Pulmonary artery endothelial cell (primary cell): ENCODE measurements at regions not wholly inside any gene's neighbourhood (a gene's known extent, or its start where the extent isn't known, plus 50 kb on each side); places are given as distances from the start of the nearest gene placed in this dataset.

ENCODE experiments used
- DNase-seq: peaks from one replicate; pipeline ENCODE4 v3.0.0-alpha.2; 2011; ENCODE audit warnings: low read depth, low spot score

DNA sequence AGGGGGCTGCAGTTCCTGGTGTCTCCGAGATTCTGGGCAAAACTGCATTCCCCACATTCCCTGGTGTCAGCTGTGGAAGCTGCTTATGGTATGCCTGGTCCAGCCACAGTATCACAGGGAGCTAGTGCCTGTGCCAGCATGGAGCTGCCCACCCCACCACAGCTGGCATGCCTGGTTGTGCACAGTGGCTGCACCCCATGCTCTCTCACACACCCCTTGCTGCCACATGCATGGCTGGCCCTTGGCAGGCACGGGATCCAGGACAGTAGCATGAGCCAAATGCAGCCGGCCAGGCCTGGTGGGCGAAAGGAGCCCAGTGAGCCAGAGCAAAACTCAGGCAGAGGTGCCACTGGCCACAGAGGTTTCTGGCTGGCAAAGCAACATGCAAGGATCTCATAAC lies 418.0 kb upstream of the SPOCK3 start:
- no peak for DNase-seq

DNA sequence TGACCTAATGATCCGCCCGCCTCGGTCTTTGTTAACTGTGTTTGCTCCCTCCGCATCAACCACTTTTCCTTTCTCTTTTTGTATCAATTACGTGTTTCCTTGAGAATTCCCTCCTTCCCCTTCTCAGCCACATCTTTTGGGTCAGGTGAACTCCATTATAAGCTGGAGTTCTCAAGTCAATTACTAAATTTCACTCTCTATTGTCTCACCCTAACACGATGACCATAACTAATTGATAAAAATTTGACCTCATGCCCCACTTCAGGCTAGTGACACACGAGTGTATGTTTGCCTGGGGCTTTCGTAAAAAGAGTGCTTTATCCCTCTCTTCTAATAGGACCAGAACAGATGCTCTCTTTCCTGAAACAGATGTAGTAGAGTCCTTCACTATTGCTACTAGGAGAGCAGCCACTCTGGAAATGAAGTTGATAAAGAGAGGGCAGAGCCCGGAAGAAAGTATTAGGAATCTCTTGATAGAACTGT lies 403.6 kb upstream of the ANXA10 start:
- DNase-seq, result no peak

DNA sequence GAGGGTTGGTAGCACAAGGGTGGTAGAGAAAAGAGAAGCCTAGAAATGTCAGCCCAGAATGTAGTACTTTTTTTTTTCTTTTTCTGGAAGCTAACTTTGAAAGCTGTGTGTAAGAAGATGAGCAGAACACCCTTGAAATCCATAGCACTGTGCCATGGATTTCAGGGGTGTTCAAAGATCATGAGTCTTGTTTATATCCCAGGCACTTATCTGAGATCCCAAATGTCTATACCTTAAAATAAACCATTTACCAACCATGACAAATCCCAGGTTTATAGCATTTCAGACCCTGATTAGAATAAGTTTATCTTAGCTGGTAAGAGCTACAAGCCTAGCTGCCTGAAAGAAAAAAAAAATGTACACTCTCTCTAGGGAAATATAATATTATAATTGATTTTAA lies 389.9 kb upstream of the ANXA10 start:
- no peak for DNase-seq

DNA sequence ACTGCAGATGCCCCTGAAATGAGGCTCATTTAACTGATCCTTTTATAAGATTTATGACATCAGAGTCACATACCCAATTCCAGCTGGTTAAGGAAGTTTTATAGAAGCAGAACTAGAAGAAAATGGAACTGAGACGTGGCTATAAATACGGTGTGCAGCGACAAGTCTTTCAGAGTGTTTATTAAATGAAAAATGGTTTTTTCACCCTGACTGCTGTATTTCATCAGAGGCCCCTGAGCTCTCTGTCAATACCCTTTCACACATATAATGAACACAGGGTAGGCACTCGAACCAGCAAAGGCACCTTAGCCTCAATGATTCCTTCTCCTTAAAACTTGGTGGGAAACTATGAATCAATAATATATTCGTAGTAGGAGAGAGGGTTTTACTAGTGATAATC lies 380.8 kb upstream of the ANXA10 start:
- DNase-seq, result no peak

DNA sequence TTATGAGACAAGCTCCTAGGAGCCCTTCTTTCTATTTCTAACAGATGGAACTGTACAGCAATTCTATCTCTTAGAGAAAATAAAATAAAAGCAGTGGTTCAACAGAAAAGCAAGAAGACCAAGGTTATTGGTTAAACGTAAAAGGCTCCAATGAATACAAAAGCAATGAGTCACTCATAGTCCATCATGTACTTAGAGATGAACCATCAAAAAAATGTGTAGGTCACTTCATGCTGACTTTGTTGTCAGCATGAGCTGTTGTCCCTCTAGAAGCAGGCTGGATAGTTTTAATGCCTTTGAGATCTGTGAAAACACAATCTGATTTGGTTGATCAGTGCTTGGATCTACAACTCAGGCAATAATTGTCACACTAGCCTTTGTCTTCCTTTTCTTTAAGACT lies 378.6 kb upstream of the ANXA10 start:
- no peak for DNase-seq

DNA sequence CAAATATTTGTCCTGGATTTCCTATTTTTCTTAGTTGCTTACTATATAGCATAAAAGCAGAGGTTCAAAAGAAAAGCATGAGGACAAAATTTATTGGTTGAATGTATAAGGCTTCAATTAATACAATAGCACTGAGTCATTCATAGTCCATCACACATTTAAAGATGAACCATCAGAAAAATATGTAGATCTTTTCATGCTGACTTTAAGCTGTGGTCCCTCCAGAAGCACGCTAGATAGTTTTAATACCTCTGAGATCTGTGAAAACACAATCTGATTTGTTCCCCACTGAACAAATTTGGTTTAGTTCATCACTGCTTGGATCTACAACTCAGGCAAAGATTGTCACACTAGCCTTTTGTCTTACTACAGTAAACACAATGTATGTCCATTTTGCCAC lies 377.2 kb upstream of the ANXA10 start:
- no peak for DNase-seq

DNA sequence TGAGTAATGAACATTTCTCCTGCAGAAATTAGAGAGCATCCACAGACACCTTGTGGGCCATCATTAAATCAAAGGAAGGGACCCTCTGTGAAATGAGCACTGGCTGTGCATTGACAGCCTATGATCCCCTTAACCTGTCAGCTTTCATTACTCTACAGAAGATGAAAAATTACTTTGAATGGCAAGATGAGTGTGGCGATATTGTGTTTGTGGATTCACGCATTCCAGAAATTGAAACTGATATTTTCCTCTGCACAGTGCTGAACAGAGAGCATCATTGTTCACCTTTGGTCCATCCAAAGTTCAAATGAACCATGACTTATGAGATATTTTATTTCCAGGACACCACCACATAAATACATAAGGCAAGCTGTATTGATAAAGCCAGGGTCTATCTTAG lies 374.8 kb upstream of the ANXA10 start:
- DNase-seq, result no peak

DNA sequence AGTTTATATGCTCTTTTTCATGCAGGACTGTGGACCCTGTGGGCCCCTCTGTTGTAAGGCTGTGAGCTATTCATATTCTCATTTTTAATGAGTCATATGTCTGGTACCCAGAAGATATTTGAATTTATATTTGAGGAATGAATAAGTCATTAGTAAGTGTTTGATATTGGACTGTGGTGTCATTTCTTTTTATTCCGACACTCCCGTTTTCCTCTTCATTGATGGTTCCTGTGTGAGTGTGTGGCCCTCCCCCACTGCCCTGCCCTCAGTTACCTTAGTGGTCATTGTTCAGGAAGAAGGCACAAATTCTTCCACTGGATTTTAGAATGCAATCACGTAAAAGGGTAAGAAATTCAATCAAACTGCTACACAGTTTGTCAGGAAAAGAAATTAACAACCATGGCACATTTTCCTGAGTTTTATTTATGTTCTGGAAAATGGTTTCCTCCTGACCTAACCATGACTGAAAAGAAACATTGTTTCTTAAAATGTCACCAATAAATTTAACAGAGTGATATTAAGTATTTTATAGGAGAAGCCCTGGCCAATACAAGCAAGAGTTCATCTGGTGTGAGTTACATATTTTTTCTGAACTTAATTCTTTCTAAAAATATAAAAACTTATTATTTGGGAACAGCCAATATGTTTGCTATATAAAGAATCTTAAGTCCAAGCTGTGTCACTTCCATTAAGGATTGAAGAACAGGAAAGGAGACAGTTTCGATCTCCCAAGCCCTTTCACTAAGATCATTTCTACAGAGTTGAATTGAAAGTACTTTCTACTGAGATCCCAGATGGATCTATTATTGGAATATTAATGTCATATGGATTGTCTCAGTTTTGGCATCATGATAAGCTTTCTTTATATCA lies 370.5 kb upstream of the ANXA10 start:
- DNase-seq, result no peak

DNA sequence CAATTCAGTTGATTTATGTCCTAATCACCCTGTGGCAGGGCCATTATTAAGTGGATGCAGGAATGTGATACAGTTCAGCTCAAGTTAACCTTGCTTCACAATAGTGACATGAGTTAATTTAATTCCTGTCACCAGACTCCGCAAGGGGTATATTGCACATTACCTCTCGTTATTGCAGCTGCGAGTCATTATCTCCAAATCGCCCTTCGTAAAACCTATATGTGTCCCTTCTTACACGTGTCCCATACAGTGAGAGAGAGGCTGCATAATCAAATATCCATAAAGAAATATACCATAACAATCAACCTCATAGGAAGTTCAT lies 369.9 kb upstream of the ANXA10 start:
- no peak for DNase-seq

DNA sequence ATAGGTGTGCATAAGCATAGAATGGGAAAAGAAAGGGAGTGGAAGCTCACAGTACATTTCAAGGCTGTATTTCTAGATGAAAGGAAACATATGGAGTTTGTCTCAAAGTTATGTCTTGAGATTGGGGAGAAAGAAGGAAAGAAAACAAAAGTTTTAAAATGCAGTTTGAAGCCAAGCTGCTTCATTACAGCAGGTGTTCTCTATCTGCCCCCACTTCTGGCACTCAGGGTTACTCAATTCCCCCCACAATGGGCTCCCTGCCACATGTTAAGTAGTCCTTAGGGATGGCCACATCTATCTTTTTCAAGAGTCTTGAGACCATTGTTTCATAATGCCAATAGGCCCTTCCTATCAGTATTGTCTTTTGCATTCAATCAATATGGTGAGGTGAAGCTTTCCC lies 367.4 kb upstream of the ANXA10 start:
- no peak for DNase-seq

DNA sequence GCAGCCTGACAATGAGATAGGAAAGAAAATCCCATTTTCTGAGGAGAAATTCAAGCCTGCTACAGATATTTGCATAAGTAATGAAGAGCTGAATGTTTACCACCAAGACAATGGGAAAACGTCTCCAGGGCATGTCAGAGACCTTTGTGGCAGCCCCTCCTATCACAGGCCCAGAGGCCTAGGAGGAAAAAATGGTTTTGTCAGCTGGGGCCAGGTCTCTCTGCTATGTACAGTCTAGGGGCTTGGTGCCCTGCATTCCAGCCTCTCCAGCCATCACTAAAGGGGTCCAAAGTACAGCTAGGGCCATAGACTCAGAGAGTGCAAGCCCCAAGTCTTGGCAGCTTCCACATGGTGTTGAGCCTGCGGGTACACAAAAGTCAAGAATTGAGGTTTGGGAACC lies 361.6 kb upstream of the ANXA10 start:
- no peak for DNase-seq

DNA sequence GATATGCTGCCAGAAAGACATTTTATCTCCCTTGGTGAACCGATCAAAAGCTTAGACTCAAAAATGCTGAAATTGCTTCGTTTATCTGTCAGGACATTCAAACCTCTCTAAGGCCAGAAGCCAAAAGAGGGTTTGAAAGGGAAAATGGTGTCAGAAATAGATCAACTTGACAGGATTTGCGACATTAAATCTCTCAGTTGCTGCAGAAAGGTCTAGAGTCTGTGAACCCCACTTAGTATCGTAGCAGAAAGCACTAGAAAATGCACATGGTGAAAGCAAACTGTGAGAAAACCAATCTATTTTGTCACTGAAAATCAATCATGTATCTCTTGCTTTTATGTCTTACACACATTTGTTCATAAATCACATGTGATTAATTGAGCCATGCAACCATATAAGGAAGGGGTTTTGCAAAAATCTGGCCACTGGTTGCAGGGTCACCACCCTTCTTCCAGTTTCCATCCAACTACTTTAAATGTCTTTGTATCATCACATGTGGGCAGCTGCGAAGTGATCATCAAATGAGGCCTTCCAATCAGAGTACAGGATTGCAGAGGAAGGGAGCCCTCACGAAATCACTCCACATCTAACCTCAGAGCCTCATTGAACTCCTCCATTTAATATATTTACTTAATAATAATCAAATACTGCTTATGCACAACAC lies 347.2 kb upstream of the ANXA10 start:
- no peak for DNase-seq

DNA sequence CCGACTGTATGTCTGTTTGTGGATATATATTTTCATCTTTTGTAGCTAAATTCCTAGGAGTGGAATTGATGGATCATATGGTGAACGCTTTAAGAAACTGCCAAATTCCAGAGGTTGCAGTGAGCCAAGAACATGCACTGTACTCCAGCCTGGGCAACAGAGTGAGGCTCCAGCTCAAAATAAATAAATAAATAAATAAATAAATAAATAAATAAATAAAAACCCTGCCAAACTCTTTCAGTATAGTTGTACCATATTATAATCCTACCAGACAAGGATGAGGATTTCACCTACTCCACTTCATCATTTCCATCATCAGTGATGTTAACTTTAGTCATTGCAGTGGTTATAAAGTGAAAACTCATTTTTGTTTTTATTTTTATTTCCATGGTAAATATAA lies 325.1 kb upstream of the ANXA10 start:
- DNase-seq, result no peak

DNA sequence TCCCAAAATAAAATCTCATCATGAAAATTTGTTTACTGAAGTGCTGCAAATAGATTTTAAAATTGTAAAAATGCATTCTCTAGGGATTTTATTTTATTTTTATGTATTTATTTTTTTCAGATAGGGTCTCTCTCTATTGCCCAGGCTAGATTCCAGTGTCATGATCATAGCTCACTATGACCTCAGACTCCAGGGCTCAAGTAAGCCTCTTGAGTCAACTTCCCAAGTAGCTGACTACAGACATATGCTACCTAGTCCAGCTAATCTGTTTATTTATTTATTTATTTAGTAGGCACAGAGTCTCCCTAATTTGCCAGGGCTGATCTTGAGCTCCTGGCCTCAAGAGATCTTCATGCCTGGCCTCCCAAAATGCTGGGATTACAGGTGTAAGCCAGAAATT lies 317.7 kb upstream of the ANXA10 start:
- DNase-seq, result no peak

DNA sequence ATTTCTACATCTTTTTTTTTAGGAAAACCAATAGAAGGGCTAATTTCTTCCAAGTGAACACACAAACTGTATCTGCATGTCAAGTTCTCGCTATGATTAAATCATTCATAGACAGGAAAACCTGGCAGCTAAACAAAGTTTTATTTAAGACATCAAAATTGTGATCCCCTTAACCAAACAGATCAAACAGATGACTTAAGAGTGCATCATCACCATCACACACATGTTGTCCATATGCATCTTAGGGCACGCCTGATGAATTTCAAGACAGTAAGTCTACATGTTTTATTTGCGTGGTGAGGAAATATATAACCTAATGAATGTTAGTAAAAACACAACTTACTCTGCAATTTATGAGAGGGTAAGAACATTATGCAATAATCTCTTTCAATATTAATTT lies 317.0 kb upstream of the ANXA10 start:
- DNase-seq, result no peak

DNA sequence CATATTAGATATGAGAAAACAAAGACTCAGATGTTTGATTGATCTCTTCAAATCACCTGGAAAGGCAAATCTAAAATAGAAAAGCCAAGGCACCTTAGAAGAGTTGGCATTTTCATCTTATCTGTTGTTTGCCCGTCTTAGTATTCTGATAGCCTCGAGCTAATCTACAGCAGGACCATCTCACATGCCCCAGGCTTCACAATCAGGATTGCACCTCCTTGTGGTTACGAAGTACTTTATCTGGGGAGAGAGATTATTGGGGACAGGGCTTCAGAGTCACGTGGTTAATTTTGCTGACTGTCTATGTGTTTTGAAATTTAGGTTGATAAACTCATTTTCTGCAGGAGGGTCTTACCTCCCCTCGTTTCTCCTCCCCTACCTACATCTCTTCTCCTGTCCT lies 313.1 kb upstream of the ANXA10 start:
- DNase-seq, result no peak

DNA sequence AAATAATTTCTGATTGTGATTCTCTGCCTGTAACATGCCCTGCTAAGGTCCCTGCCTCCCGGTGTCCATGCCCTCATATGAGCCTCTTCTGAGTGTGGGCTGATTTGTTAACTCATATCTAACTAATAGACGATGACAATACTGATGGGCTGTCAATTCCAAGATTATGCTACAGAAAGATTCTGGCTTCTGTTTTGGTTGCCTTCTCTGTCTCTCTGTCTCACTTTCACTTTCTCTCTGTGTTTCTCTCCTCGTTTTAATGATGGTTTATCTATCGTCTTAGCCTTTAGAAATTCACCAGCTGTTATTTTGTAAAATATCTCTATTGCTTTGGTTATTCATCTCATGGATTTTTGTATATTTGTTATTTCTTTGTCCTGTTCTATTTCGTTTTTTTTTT lies 312.5 kb upstream of the ANXA10 start:
- no peak for DNase-seq

DNA sequence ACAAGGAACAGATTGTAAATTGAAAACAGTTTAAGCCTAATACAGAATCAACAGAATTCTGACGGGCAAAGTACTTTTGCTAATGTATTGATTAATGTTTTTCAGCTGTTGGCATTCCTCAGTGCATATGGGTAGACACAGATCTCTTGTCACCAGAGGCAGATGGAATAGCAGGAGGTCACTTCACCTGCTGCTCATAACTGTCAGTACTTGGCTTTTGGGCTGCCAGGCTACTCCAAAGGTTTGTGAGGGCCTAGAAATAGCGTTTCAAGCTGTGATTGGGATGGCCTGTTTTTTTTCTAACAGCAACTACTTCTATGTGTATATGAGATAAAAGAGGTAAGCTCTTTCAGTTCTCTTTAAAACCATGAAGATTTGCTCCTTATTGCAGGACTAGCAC lies 307.5 kb upstream of the ANXA10 start:
- DNase-seq, result no peak

DNA sequence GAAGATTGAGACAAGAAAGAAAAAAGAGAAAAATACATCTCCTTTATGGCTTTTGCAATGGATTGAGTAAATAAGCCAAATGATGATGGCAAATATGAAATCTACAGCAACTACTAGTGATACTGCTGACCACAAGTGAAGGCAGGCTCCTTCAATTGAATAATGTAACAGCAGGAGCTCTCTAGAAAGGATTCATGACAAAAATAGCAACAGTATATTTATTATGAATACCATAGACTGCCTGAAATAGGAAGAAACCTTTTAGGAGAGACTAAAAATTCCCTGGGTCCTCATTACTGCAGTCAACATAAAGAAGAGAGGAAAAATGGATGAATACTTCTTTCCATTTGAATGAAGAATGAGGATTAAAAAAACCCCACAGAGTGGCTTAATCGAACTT lies 306.8 kb upstream of the ANXA10 start:
- no peak for DNase-seq

DNA sequence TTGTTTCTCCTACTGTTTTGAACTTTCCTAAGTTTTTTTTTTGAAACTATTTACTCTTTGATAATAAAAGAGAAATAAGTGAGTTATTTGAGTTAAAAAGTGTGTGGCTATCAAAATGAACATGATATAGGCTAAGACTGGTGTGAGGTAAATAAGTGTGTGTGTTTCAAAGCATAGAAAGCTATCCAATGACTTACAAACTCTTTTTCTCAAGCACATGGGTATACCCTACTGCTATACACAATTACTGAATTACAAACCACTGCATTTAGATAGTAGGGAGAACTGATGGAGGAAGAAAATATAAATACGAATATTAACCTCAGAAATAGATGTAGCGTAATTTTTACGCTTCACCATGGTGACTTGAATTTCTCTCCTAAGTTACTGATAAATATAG lies 305.8 kb upstream of the ANXA10 start:
- DNase-seq, result no peak

DNA sequence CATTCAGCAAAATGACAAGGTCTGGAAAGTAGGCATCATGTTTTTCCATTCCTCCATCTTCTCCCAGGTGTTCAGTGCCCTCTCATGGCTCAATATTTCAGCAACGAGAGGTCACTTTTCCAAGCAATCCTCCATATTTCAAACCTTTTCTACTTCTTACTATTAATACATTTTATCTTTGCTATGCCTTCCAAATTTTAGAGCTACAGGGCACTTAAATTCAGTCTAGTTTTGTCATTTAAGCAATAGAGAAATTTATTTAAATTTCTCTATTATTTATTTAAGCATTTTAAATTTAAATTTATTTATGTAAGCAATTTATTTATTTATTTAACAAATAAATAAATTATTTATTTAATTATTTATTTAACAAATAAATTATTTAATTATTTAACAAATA lies 305.1 kb upstream of the ANXA10 start:
- DNase-seq, result no peak

DNA sequence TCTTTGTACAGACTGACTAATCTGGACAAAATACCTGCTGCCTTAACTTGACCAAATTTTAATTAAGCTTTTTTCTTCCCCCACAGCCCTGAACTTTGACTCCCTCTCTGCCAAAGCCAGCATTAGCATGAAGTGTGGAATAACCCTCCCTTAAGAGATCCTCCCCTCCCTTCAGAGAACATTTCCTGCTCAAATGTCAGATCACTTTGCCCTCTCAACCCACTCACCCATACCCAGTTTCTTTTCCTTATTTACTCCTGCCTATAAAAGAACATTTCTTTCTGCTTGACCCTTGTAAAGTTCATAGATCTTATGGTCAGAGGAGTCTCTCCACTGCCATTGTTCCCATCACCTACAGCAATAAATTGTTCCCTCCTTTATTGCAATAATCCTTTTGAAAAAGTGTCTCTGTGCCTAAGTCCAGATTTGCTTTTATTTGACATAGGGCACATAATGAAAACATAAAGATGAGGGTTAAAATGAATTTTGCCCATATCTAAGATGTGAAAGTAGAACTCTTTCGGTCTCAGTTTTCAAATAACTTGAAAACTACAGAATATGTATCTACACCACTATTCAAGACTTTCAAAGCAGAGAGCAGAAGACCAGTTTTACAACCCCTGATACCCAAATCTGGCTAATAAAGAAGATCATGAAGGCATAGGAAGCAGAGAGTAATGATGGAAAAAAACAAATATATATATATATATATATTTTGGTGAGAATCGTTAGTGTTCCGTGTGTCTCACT lies 289.7 kb upstream of the ANXA10 start:
- DNase-seq, result no peak

DNA sequence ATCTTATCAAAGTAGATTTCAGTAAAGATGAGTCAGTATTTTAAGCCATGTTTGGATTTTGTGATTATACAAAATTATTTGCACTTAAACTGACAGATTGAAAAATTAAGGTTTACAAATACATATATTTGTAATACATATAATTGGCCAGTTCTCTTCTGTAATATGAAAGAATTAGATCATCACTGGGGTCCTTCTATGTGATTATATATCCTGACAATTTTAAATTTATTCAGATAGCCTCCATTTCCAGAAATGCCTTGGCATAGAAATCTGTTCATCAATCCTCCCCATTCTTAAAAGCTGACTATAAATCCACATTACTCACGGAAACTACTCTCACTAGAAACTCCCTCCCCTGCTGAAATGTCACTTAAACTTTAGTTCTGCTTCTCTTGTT lies 280.4 kb upstream of the ANXA10 start:
- no peak for DNase-seq
